ENCODE measurements at regions not wholly inside any gene's neighbourhood (a gene's known extent, or its start where the extent isn't known, plus 50 kb on each side); places are given as distances from the start of the nearest gene placed in this dataset.

- H3K36me3 ChIP-seq = no peaks in the 10 kb centered on the region
- no peaks in the 10 kb centered on the region for H3K4me1 ChIP-seq
- no peaks in the 10 kb centered on the region for H3K9me3 ChIP-seq
- no peak overlapping the region for H3K4me3 ChIP-seq
- TF ChIP-seq POLR2AphosphoS5 (IDR thresholded peaks at IDR 0.05) (no peak), CTCF (IDR thresholded peaks at IDR 0.05) (no peak), POLR2A (IDR thresholded peaks at IDR 0.05) (no peak), EP300 (IDR thresholded peaks at IDR 0.05) (no peak)
- H3K27ac ChIP-seq = no peak overlapping the region
- no peaks in the 10 kb centered on the region for H3K27me3 ChIP-seq
- ATAC-seq = no peak
These were observed 1286.6 kb upstream of the ZEB2 start for GRCh38 chr2:145806546-145806945.

- H3K4me1 ChIP-seq = no peaks in the 10 kb centered on the region
- TF ChIP-seq POLR2A (IDR thresholded peaks at IDR 0.05) = no peak
- no peak for TF ChIP-seq CTCF (IDR thresholded peaks at IDR 0.05)
- TF ChIP-seq EP300 (IDR thresholded peaks at IDR 0.05) = no peak
- no peak for TF ChIP-seq POLR2AphosphoS5 (IDR thresholded peaks at IDR 0.05)
- WGBS, 2 donors (ENCODE audit: low coverage in 1 of 2) = 75 to 82% methylated on average over 1 of the region's 1 CpG
These were observed 1282.2 kb upstream of the ZEB2 start for GRCh38 chr2:145802133-145802532.

GRCh38 chr2:145801210-145801609, 1281.3 kb upstream of the ZEB2 start:
- Histone ChIP-seq H3K9me3 (no peaks in the 10 kb centered on the region), H3K27ac (no peak overlapping the region), H3K4me3 (no peak overlapping the region), H3K36me3 (no peaks in the 10 kb centered on the region), H3K4me1 (peaks cover 0 to 1% (median 0%) of the 10 kb centered on the region in 3 donors), H3K27me3 (no peaks in the 10 kb centered on the region)
- no peak for ATAC-seq
- TF ChIP-seq CTCF (IDR thresholded peaks at IDR 0.05) = no peak
- no peak for TF ChIP-seq EP300 (IDR thresholded peaks at IDR 0.05)
- TF ChIP-seq POLR2AphosphoS5 (IDR thresholded peaks at IDR 0.05) = no peak
- TF ChIP-seq POLR2A (IDR thresholded peaks at IDR 0.05) = no peak
- 91 to 100% methylated on average over 1 of the region's 1 CpG for WGBS, 2 donors (ENCODE audit: low coverage in 1 of 2)

More at GRCh38 chr2:145802133-145802532, 1282.2 kb upstream of the ZEB2 start:
- Histone ChIP-seq H3K27ac (no peak overlapping the region), H3K9me3 (no peaks in the 10 kb centered on the region), H3K4me3 (no peak overlapping the region), H3K27me3 (no peaks in the 10 kb centered on the region), H3K36me3 (no peaks in the 10 kb centered on the region)
- no peak for ATAC-seq

- Histone ChIP-seq H3K36me3 (no peaks in the 10 kb centered on the region), H3K27me3 (no peaks in the 10 kb centered on the region), H3K27ac (no peak overlapping the region), H3K4me1 (peaks cover 0 to 9% (median 0%) of the 10 kb centered on the region in 3 donors), H3K4me3 (no peak overlapping the region), H3K9me3 (no peaks in the 10 kb centered on the region)
- TF ChIP-seq EP300 (IDR thresholded peaks at IDR 0.05) (no peak), CTCF (IDR thresholded peaks at IDR 0.05) (no peak), POLR2AphosphoS5 (IDR thresholded peaks at IDR 0.05) (no peak), POLR2A (IDR thresholded peaks at IDR 0.05) (no peak)
- 67 to 78% methylated on average over 5 to 6 of the region's 6 CpGs for WGBS, 2 donors (ENCODE audit: low coverage in 1 of 2)
- ATAC-seq = no peak
These were observed 1280.5 kb upstream of the ZEB2 start for GRCh38 chr2:145800151-145801091.

- no peak for TF ChIP-seq CTCF (IDR thresholded peaks at IDR 0.05)
- TF ChIP-seq POLR2A (IDR thresholded peaks at IDR 0.05) = no peak
- no peak for TF ChIP-seq POLR2AphosphoS5 (IDR thresholded peaks at IDR 0.05)
- TF ChIP-seq EP300 (IDR thresholded peaks at IDR 0.05) = no peak
- WGBS, 2 donors (ENCODE audit: low coverage in 1 of 2) = 75 to 93% methylated on average over 4 to 7 of the region's 7 CpGs
These were observed 1279.7 kb upstream of the ZEB2 start for GRCh38 chr2:145799595-145800108.

More at GRCh38 chr2:145799595-145800108, 1279.7 kb upstream of the ZEB2 start:
- Histone ChIP-seq H3K36me3 (no peaks in the 10 kb centered on the region), H3K4me1 (peaks cover 0 to 17% (median 0%) of the 10 kb centered on the region in 3 donors), H3K4me3 (no peak overlapping the region), H3K27me3 (no peaks in the 10 kb centered on the region), H3K9me3 (no peaks in the 10 kb centered on the region), H3K27ac (no peak overlapping the region)
- no peak for ATAC-seq
